Urinary bladder (tissue), 3 donors: ENCODE measurements at regions not wholly inside any gene's neighbourhood (a gene's known extent, or its start where the extent isn't known, plus 50 kb on each side); places are given as distances from the start of the nearest gene placed in this dataset.

Experiments
- DNase-seq: peaks from one replicate; pipeline ENCODE4 v3.0.0-alpha.2; 2015; ENCODE audit errors: extremely low spot score
- H3K27ac ChIP-seq: one replicate; pipeline ENCODE4 v1.5.1; 2013; ENCODE audit warnings: low read depth, mild to moderate bottlenecking, moderate library complexity
- H3K36me3 ChIP-seq: one replicate; pipeline ENCODE4 v1.6.1; 2013; ENCODE audit warnings: mild to moderate bottlenecking, moderate library complexity; ENCODE audit not compliant: insufficient read depth
- H3K4me1 ChIP-seq: one replicate; pipeline ENCODE4 v1.6.1; 2013; ENCODE audit warnings: mild to moderate bottlenecking, moderate library complexity; ENCODE audit not compliant: insufficient read depth
- H3K4me3 ChIP-seq: one replicate; pipeline ENCODE4 v1.5.1; 2013; ENCODE audit warnings: low read depth, low read length
- WGBS: extraction: QIAGEN DNeasy Blood & Tissue Kit; methylation state at CpG from one replicate; pipeline ENCODE4 v1.1.7; 2013; 5-methylcytosine and 5-hydroxymethylcytosine counted together
- donor health status: healthy with polysubstance abuse.
- donor health status: healthy.

DNA sequence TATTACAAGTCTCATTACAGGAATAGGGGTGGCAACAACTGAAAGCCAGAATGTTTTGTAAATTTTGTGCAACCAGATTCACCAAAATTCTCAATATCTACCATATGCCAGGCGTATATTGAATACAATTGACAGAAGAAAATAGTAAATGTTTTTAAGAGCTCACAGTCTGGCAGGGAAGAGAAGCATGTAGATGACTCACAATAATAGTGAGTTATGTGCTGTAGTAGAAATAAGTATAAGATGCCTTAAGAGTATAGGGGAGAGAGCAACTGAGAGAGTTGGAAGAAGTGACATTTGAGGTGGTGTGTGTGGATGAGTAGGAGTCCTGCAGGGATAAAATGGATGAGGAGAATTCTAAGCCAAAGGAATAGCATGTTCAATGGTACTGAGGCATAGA is 170.5 kb upstream of the FGGY start:
- no peaks in the 10 kb centered on the region for H3K4me1 ChIP-seq
- no peak for DNase-seq
- WGBS: 96% methylated on average over 1 of the region's 1 CpG
- no peaks in the 10 kb centered on the region for H3K36me3 ChIP-seq
- no peak overlapping the region for H3K27ac ChIP-seq
- H3K4me3 ChIP-seq: no peak overlapping the region

DNA sequence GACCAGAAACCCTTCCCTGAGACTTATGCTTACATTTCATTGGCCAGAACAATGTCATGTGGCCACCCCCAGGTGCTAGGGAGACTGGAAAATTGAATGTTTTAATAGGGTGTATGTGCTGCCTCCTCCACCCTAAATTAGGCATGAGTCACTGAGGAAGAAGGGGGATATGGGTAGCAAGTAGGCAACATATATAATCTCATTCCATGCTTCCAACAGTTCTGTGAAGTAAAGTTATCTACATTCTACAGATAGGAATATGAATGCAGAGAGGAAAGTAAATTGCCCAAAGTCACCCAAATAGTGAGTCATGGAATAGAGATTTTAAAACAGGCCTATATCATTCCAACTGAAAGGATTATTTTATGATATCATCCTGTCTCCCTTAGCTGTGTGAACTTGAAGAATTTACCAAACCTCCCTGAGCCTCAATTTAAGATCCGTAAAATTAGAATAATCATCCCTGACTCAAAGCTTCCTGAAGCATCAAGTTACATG is 168.6 kb upstream of the FGGY start:
- no peak overlapping the region for H3K27ac ChIP-seq
- no peak for DNase-seq
- 95% methylated on average over 1 of the region's 1 CpG for WGBS

DNA sequence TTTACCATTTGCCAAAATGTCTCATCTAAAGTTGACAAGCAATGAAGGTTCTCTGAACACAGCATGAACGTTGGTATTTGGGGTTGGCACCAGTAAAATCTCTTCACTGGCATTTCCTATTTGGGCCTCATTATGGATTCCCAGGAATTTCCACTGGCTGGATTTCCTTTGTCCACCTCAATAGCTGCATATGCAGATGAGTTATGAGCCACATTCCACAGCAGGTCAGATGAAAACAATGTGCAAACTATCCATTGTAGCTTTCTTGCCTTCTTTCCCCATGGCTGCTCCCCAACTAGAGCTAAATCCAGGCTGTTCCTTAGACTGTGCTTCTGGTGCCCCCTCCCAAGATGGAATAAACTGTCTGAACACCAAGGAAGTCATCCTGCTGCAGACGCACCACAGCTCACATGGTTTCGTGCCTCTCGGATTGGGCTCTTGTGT is 168.1 kb upstream of the FGGY start:
- Histone ChIP-seq H3K4me3 (no peak overlapping the region), H3K27ac (no peak overlapping the region), H3K36me3 (no peaks in the 10 kb centered on the region), H3K4me1 (no peaks in the 10 kb centered on the region)
- no peak for DNase-seq
- WGBS: 77% methylated on average over 4 of the region's 4 CpGs

More for the DNA sequence above, 168.6 kb upstream of the FGGY start:
- Histone ChIP-seq H3K4me1 (no peaks in the 10 kb centered on the region), H3K36me3 (no peaks in the 10 kb centered on the region), H3K4me3 (no peak overlapping the region)

DNA sequence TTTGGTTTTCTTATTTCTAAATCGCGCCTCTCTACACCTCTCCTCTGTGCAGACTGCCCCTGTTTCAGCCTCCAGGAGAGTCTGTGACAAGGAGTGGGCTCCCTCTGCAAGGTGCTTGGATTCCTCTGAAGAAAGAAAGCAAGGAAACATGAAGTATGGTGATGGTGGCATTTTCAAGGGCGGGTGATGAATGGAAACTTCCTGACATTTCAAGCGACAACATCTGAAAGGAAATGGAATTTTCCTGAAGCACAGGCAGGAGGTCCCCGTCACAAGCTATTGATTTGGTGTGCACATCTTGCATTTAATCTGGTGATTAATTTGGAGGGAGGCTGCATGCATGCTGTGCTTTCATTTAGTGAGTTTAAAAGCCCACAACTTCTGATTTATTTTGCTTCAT is 164.6 kb upstream of the FGGY start:
- Histone ChIP-seq H3K27ac (no peak overlapping the region), H3K36me3 (no peaks in the 10 kb centered on the region), H3K4me1 (no peaks in the 10 kb centered on the region), H3K4me3 (no peak overlapping the region)
- 79% methylated on average over 5 of the region's 5 CpGs for WGBS
- no peak for DNase-seq

DNA sequence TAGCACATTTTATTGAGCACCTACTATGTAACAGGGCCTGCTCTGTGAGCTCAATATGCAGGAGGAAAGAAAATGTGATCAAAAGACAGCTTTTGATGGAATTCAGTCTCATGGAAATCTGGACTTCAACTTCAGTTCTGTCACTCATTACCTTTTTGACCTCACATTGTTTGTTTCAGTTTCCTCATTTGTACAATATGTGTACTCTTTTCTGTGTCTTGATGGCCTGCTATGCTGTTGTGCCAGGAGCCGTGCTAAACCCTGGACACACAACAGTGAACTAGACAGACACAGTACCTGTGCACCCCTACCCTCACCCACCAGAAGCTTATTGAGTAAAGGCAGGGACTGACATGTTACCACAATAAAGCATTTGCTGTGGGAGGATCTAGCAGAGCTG is 162.9 kb upstream of the FGGY start:
- Histone ChIP-seq H3K36me3 (no peaks in the 10 kb centered on the region), H3K4me3 (no peak overlapping the region), H3K27ac (no peak overlapping the region), H3K4me1 (no peaks in the 10 kb centered on the region)
- WGBS: 97% methylated on average over 1 of the region's 1 CpG
- no peak for DNase-seq

DNA sequence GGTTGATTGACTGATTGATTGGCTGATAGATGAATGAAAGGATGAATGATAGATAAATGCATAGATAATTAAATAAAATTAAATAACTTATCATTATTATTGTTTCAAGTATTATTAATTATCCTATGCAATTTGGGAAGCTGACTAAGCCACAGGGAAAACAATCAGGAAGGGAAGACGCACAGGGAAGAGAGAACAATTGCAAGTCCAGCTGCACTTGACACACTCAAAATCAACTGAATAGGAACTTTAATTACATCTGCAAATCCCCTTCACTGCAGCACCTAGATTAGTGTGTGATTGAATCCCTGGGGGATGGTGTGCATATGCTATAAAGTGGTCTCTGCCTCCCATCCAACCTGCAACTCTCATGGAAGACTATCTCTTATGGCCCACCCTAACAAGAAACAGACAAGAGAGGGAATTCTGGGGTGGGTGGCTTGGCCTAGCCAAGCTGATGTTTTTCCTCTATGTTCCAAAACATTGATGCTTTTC is 161.1 kb upstream of the FGGY start:
- H3K4me3 ChIP-seq: no peak overlapping the region
- no peak for DNase-seq
- no peaks in the 10 kb centered on the region for H3K36me3 ChIP-seq
- H3K4me1 ChIP-seq: no peaks in the 10 kb centered on the region
- WGBS: 97% methylated on average over 1 of the region's 1 CpG
- no peak overlapping the region for H3K27ac ChIP-seq

DNA sequence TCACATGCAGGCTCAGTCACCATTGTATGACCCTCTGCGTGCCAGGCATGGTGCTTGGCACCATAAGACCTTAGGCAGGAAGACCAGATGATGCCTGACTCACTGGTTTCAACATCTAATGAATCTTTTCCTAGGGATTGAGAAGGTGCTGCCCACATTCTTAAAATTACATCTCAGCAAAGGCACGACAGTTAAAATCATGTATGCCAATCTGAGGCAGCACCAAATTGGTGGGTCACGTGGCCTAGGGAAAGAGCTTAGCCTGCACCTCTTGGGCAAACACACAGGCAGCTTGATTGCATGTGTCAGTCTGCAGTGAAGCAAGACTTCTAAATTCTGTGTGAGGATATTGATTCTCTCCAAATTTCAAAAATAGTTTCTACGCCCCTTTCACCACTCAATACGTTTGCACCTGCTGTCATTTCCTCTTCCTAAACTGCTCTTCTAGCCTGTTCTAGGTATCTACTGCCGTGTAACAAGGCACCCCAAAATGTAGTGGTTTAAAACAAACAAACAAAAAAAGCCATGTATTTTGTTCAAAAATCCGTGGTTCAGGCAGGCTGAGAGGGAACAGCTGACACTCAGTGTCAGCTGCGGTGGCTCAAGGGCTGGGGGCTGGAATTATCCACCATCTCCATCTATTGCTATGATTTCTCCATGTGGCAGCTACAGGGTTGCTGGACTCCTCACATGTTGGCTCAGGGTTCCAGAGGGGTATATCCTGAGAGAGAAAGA is 160.2 kb upstream of the FGGY start:
- WGBS: 93% methylated on average over 8 of the region's 8 CpGs
- Histone ChIP-seq H3K36me3 (no peaks in the 10 kb centered on the region), H3K4me3 (no peak overlapping the region), H3K4me1 (no peaks in the 10 kb centered on the region), H3K27ac (no peak overlapping the region)
- no peak for DNase-seq

DNA sequence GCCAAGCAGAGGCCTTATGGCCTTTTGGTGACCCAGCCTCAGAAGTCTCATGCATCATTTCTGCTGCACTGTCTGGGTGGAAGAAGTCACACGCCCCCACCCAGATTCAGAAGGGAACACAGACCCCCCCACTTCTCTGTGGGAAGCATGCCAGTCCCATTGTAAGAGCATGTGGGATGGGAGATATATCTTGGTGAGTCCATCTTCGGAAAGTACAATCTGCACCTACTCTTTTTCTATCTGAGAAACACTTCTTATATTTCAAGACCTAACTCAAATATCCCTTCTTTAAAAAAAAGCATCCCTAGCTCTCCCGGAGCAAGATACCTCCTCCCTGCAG is 159.6 kb upstream of the FGGY start:
- Histone ChIP-seq H3K36me3 (no peaks in the 10 kb centered on the region), H3K4me1 (no peaks in the 10 kb centered on the region), H3K27ac (no peak overlapping the region), H3K4me3 (no peak overlapping the region)
- no peak for DNase-seq
- 93% methylated on average over 3 of the region's 3 CpGs for WGBS

DNA sequence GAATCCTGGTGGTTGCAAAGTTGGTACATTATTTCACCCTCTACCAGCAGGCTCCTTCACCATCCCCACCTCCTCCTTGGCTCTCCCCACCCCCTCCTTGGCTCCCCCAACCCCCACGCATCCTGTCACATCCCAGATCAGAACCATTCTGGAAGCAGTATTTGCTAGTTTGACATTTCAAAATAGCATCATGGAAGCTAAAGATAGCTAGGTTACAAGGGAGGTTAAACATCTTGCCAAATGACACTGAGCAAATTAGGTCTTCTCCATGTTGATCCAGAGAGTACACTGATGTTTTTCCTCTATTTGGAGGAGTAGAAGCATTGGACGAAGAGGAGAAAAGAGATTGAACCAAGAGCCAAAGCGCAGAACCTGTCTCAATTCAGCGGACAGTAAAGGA is 158.9 kb upstream of the FGGY start:
- H3K36me3 ChIP-seq: no peaks in the 10 kb centered on the region
- H3K27ac ChIP-seq: no peak overlapping the region
- H3K4me1 ChIP-seq: no peaks in the 10 kb centered on the region
- 84% methylated on average over 4 of the region's 4 CpGs for WGBS
- no peak overlapping the region for H3K4me3 ChIP-seq
- DNase-seq: no peak

DNA sequence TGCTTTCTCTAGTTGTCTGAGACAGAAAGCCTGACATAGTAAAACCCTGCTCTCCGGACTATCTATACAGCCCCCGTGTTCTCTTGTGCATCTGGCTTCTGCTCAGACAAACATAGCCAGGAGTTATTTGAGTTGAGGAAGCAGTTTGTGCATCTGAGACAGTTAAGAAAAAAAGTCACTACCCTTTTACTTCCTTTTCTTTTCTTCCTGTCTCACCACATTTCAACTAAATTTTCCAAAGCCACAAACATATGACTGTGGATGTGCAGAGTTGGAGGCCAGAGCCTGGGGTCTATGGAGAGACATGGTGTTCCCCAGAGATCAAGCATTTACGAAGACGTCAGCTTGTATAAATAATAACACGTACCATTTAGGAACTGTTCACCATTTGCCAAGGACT is 158.5 kb upstream of the FGGY start:
- 26% methylated on average over 5 of the region's 5 CpGs for WGBS
- no peak overlapping the region for H3K4me3 ChIP-seq
- no peak overlapping the region for H3K27ac ChIP-seq
- H3K4me1 ChIP-seq: no peaks in the 10 kb centered on the region
- no peak for DNase-seq
- H3K36me3 ChIP-seq: no peaks in the 10 kb centered on the region

DNA sequence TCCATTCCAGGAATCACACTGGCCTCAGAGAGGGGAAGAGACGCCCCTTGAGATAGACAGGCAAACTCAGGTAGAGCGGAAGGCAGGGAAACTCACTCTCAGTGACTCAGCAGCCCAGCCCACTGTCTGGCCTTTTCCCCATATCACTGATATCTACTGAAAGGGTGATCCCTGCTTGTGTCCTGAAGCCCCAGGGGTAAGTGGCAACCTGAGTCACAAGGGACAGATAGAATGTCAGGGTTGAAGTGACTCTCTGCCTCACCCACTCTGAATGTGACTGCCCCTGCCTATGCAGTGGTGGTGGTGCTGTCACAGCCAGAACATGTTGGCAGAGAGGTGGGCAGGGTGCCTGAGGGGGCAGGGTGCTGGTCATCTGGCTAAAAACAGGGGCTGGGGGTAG is 157.5 kb upstream of the FGGY start:
- WGBS: 92% methylated on average over 2 of the region's 2 CpGs
- no peak overlapping the region for H3K27ac ChIP-seq
- no peak overlapping the region for H3K4me3 ChIP-seq
- H3K36me3 ChIP-seq: no peaks in the 10 kb centered on the region
- no peak for DNase-seq
- no peaks in the 10 kb centered on the region for H3K4me1 ChIP-seq

DNA sequence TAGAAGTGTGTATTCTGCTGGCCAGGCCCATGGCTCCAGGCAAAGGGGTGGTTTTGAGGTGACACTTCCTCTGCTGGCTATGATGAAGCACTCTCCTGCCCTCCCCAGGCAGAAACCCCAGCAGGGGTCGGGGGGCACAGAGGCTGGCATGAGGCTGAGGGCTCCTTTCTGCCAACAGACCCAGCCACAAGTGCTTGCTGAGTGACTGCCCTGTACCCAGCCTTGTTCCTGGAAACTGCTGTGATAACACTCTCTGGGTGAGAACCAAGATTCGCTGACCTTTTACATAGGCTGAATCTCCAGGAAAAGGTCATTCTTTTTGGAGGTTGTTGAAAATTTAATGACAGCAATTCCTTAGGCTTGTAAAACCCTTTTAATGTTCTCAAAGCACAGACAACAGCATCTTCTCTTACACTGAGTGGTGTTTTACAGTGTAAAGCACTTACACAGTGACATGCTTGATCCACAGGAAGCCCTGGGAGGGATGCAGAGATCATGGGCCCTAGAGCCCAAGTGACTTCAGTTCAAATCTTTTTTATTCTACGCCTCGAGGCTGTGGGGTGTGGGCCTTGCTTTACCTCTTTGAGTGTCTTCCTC is 155.5 kb upstream of the FGGY start:
- Histone ChIP-seq H3K4me3 (no peak overlapping the region), H3K4me1 (no peaks in the 10 kb centered on the region), H3K36me3 (no peaks in the 10 kb centered on the region), H3K27ac (no peak overlapping the region)
- no peak for DNase-seq
- WGBS: 80% methylated on average over 4 of the region's 4 CpGs

DNA sequence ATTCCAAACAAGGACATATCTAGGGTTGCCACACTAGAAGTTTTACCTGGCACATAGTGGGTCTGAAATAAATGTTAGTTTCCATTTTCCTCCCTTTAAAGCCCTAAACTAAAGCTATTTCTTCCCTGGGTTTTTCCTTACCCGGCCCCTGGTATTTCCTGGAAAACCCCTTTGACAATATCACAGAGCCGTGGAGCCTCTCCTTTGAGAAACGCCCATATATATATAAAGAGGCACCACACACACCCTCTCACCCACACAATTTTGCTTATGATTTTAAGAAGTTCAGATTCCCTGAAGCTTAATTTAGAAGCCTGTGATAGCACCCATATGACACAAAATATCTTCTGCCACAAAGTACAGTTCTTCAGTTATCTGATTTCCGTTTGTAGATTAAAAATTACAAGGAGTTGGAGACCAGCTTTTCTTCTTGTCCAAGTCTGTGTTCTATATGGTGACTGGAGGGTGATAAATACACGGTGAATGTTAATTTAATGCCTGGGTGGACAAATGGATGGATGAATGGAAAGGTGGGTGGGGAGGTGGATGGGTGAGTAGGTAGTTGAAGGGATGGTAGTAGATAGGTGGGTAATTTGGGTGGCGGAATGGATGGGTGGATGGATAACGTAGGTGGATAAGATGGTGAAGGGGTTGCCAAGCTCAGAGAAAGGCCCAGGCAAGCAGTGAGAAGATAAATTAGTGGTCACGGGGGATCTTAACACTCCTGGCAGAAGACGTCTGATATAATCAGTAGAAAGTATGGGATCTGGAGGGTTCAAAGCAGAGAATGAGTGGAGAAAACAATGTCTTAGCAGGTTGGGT is 154.4 kb upstream of the FGGY start:
- no peak for DNase-seq
- Histone ChIP-seq H3K27ac (no peak overlapping the region), H3K4me3 (no peak overlapping the region), H3K4me1 (no peaks in the 10 kb centered on the region), H3K36me3 (no peaks in the 10 kb centered on the region)
- 81% methylated on average over 9 of the region's 9 CpGs for WGBS

DNA sequence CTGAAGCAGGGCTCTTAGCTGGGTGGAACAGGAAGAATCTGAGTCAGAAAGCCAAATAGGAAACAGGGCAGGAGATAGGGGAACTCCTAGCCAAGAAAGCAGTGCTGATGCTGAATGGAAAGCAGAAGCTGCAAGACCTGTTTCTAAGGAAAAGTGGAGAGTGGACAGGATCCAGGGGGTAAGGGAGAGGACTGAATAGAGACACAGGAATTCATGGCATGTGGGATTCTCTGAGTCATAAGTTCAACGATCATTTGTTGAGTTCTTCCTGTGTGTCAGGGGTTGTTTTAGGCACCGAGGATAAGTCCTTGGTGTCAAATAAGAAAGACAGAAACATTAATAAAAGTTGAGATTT is 153.8 kb upstream of the FGGY start:
- Histone ChIP-seq H3K36me3 (no peaks in the 10 kb centered on the region), H3K4me1 (no peaks in the 10 kb centered on the region), H3K4me3 (no peak overlapping the region), H3K27ac (no peak overlapping the region)
- no peak for DNase-seq
- WGBS: 20% methylated on average over 2 of the region's 2 CpGs
